ENCODE measurements at regions not wholly inside any gene's neighbourhood (a gene's known extent, or its start where the extent isn't known, plus 50 kb on each side); places are given as distances from the start of the nearest gene placed in this dataset.

- Histone ChIP-seq H2AFZ (ENCODE audit: low read length) (no peak overlapping the region), H3K4me1 (ENCODE audit: insufficient read depth, low read length, poor library complexity, severe bottlenecking) (no peaks in the 10 kb centered on the region), H3K4me2 (ENCODE audit: low read depth, low read length, poor library complexity, severe bottlenecking) (no peak overlapping the region), H3F3A (ENCODE audit: low read depth) (no peaks in the 10 kb centered on the region), H3K4me3 (ENCODE audit: low read length, poor library complexity, severe bottlenecking) (no peak overlapping the region), H3K9me2 (replicated peaks; ENCODE audit: low read depth, low read length) (no peaks in the 10 kb centered on the region), H4K20me1 (ENCODE audit: insufficient read depth, low read length, poor library complexity, severe bottlenecking) (no peaks in the 10 kb centered on the region), H3K27me3 (ENCODE audit: insufficient read depth, low read length, poor library complexity, severe bottlenecking) (no peaks in the 10 kb centered on the region), H3K79me2 (ENCODE audit: insufficient read depth, low read length) (no peaks in the 10 kb centered on the region), H3K9ac (ENCODE audit: low read depth, low read length, poor library complexity, severe bottlenecking) (no peak overlapping the region), H3K9me3 (ENCODE audit: insufficient read depth, low read depth, low read length) (no peaks in the 10 kb centered on the region), H3K36me3 (ENCODE audit: insufficient read depth, low read length) (no peaks in the 10 kb centered on the region)
- TF ChIP-seq EZH2phosphoT487 (IDR thresholded peaks at IDR 0.05; ENCODE audit: borderline replicate concordance) (no peak), CTCF (conservative IDR thresholded peaks at IDR 0.05; ENCODE audit: low read length) (no peak)
Observed at GRCh38 chr2:193818801-193819499, 1624.2 kb upstream of the TMEFF2 start.

GRCh38 chr2:193816008-193816407, 1621.3 kb upstream of the TMEFF2 start:
- Histone ChIP-seq H3F3A (ENCODE audit: low read depth) (no peaks in the 10 kb centered on the region), H3K36me3 (ENCODE audit: insufficient read depth, low read length) (no peaks in the 10 kb centered on the region), H2AFZ (ENCODE audit: low read length) (no peak overlapping the region), H3K4me3 (ENCODE audit: low read length, poor library complexity, severe bottlenecking) (no peak overlapping the region), H4K20me1 (ENCODE audit: insufficient read depth, low read length, poor library complexity, severe bottlenecking) (no peaks in the 10 kb centered on the region), H3K4me1 (ENCODE audit: insufficient read depth, low read length, poor library complexity, severe bottlenecking) (no peaks in the 10 kb centered on the region), H3K79me2 (ENCODE audit: insufficient read depth, low read length) (no peaks in the 10 kb centered on the region), H3K4me2 (ENCODE audit: low read depth, low read length, poor library complexity, severe bottlenecking) (no peak overlapping the region), H3K9me3 (ENCODE audit: insufficient read depth, low read depth, low read length) (no peaks in the 10 kb centered on the region), H3K9me2 (replicated peaks; ENCODE audit: low read depth, low read length) (no peaks in the 10 kb centered on the region), H3K9ac (ENCODE audit: low read depth, low read length, poor library complexity, severe bottlenecking) (no peak overlapping the region), H3K27me3 (ENCODE audit: insufficient read depth, low read length, poor library complexity, severe bottlenecking) (no peaks in the 10 kb centered on the region)
- TF ChIP-seq EZH2phosphoT487 (IDR thresholded peaks at IDR 0.05; ENCODE audit: borderline replicate concordance), result no peak
- TF ChIP-seq CTCF (conservative IDR thresholded peaks at IDR 0.05; ENCODE audit: low read length), result no peak

- Histone ChIP-seq H3K4me2 (ENCODE audit: low read depth, low read length, poor library complexity, severe bottlenecking) (no peak overlapping the region), H3K4me1 (ENCODE audit: insufficient read depth, low read length, poor library complexity, severe bottlenecking) (no peaks in the 10 kb centered on the region), H4K20me1 (ENCODE audit: insufficient read depth, low read length, poor library complexity, severe bottlenecking) (no peaks in the 10 kb centered on the region), H3K4me3 (ENCODE audit: low read length, poor library complexity, severe bottlenecking) (no peak overlapping the region), H2AFZ (ENCODE audit: low read length) (no peak overlapping the region), H3K9me2 (replicated peaks; ENCODE audit: low read depth, low read length) (no peaks in the 10 kb centered on the region), H3K36me3 (ENCODE audit: insufficient read depth, low read length) (no peaks in the 10 kb centered on the region), H3F3A (ENCODE audit: low read depth) (no peaks in the 10 kb centered on the region), H3K27me3 (ENCODE audit: insufficient read depth, low read length, poor library complexity, severe bottlenecking) (no peaks in the 10 kb centered on the region), H3K79me2 (ENCODE audit: insufficient read depth, low read length) (no peaks in the 10 kb centered on the region), H3K9me3 (ENCODE audit: insufficient read depth, low read depth, low read length) (no peaks in the 10 kb centered on the region), H3K9ac (ENCODE audit: low read depth, low read length, poor library complexity, severe bottlenecking) (no peak overlapping the region)
- TF ChIP-seq EZH2phosphoT487 (IDR thresholded peaks at IDR 0.05; ENCODE audit: borderline replicate concordance) (no peak), CTCF (conservative IDR thresholded peaks at IDR 0.05; ENCODE audit: low read length) (no peak)
Observed at GRCh38 chr2:193810533-193810932, 1615.8 kb upstream of the TMEFF2 start.
